ENCODE measurements at regions not wholly inside any gene's neighbourhood (a gene's known extent, or its start where the extent isn't known, plus 50 kb on each side); places are given as distances from the start of the nearest gene placed in this dataset.

DNA sequence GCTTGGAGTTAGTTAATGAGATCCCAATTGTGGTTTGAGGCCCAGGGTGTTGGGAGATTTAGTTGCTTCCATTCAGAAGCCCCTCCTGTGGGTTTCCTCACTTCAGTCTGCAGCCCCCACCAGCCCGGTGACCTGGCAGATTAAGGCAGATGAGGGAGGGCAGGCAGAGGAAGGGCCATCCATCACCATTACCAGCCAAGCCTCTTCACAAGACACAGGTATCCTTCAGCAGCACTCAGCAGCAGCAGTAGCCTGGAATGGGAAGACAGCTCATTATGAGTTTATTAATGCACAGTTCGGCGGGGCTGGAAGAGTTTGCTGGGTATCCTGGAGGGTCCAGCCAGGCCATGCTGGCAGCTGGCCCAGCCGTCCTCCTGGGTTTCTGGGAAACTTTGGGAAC lies 90.0 kb upstream of the GPRC5B start:
- TF ChIP-seq, protein P1, sequence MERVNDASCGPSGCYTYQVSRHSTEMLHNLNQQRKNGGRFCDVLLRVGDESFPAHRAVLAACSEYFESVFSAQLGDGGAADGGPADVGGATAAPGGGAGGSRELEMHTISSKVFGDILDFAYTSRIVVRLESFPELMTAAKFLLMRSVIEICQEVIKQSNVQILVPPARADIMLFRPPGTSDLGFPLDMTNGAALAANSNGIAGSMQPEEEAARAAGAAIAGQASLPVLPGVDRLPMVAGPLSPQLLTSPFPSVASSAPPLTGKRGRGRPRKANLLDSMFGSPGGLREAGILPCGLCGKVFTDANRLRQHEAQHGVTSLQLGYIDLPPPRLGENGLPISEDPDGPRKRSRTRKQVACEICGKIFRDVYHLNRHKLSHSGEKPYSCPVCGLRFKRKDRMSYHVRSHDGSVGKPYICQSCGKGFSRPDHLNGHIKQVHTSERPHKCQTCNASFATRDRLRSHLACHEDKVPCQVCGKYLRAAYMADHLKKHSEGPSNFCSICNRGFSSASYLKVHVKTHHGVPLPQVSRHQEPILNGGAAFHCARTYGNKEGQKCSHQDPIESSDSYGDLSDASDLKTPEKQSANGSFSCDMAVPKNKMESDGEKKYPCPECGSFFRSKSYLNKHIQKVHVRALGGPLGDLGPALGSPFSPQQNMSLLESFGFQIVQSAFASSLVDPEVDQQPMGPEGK (tag by site-specific recombination; IDR thresholded peaks at IDR 0.05): no peak
- TF ChIP-seq, protein P2, sequence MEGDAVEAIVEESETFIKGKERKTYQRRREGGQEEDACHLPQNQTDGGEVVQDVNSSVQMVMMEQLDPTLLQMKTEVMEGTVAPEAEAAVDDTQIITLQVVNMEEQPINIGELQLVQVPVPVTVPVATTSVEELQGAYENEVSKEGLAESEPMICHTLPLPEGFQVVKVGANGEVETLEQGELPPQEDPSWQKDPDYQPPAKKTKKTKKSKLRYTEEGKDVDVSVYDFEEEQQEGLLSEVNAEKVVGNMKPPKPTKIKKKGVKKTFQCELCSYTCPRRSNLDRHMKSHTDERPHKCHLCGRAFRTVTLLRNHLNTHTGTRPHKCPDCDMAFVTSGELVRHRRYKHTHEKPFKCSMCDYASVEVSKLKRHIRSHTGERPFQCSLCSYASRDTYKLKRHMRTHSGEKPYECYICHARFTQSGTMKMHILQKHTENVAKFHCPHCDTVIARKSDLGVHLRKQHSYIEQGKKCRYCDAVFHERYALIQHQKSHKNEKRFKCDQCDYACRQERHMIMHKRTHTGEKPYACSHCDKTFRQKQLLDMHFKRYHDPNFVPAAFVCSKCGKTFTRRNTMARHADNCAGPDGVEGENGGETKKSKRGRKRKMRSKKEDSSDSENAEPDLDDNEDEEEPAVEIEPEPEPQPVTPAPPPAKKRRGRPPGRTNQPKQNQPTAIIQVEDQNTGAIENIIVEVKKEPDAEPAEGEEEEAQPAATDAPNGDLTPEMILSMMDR (tag by site-specific recombination; IDR thresholded peaks at IDR 0.05): no peak

Measured in HEK293 (cell line).